IPS-18a (cell line): ENCODE measurements at regions not wholly inside any gene's neighbourhood (a gene's known extent, or its start where the extent isn't known, plus 50 kb on each side); places are given as distances from the start of the nearest gene placed in this dataset.

ENCODE experiments used
- H3K27ac ChIP-seq: one replicate; pipeline ENCODE4 v1.5.1; 2013; ENCODE audit warnings: low read length
- H3K27me3 ChIP-seq: one replicate; pipeline ENCODE4 v1.6.1; 2013; ENCODE audit warnings: mild to moderate bottlenecking, low read length; ENCODE audit not compliant: control insufficient read depth, insufficient read depth
- H3K36me3 ChIP-seq: one replicate; pipeline ENCODE4 v1.6.1; 2013; ENCODE audit warnings: low read depth, low read length; ENCODE audit not compliant: control insufficient read depth
- H3K4me1 ChIP-seq: one replicate; pipeline ENCODE4 v1.6.1; 2013; ENCODE audit warnings: low read depth, low read length; ENCODE audit not compliant: control insufficient read depth
- H3K4me3 ChIP-seq: one replicate; pipeline ENCODE4 v1.5.1; 2013; ENCODE audit warnings: low read length
- H3K9ac ChIP-seq: one replicate; pipeline ENCODE4 v1.6.1; 2013; ENCODE audit warnings: mild to moderate bottlenecking, low read length, moderate library complexity
- H3K9me3 ChIP-seq: one replicate; pipeline ENCODE4 v1.6.1; 2013; ENCODE audit warnings: low read depth, low read length; ENCODE audit not compliant: control insufficient read depth

GRCh38 chr10:4066581-4067390 is 281.8 kb upstream of the KLF6 start:
- H3K36me3 ChIP-seq, result no peaks in the 10 kb centered on the region
- H3K27ac ChIP-seq, result no peak overlapping the region
- H3K9ac ChIP-seq, result no peak overlapping the region
- H3K4me3 ChIP-seq, result no peak overlapping the region
- H3K9me3 ChIP-seq, result no peaks in the 10 kb centered on the region
- no peaks in the 10 kb centered on the region for H3K27me3 ChIP-seq
- H3K4me1 ChIP-seq, result no peaks in the 10 kb centered on the region

GRCh38 chr10:4064489-4064888 is 279.5 kb upstream of the KLF6 start:
- H3K4me3 ChIP-seq, result no peak overlapping the region
- H3K9ac ChIP-seq, result no peak overlapping the region
- H3K4me1 ChIP-seq, result no peaks in the 10 kb centered on the region
- H3K27ac ChIP-seq, result no peak overlapping the region
- H3K27me3 ChIP-seq, result no peaks in the 10 kb centered on the region
- no peaks in the 10 kb centered on the region for H3K9me3 ChIP-seq
- H3K36me3 ChIP-seq, result no peaks in the 10 kb centered on the region

- Histone ChIP-seq H3K4me3 (no peak overlapping the region), H3K9me3 (no peaks in the 10 kb centered on the region), H3K4me1 (no peaks in the 10 kb centered on the region), H3K27ac (no peak overlapping the region), H3K9ac (no peak overlapping the region), H3K36me3 (no peaks in the 10 kb centered on the region), H3K27me3 (no peaks in the 10 kb centered on the region)
Observed at GRCh38 chr10:4063717-4064116, 278.7 kb upstream of the KLF6 start.

GRCh38 chr10:4062751-4063150 is 277.7 kb upstream of the KLF6 start:
- Histone ChIP-seq H3K4me1 (no peaks in the 10 kb centered on the region), H3K9me3 (no peaks in the 10 kb centered on the region), H3K36me3 (no peaks in the 10 kb centered on the region), H3K4me3 (no peak overlapping the region), H3K27me3 (no peaks in the 10 kb centered on the region), H3K27ac (no peak overlapping the region), H3K9ac (no peak overlapping the region)

GRCh38 chr10:4062072-4062471 is 277.1 kb upstream of the KLF6 start:
- H3K9ac ChIP-seq, result no peak overlapping the region
- no peaks in the 10 kb centered on the region for H3K27me3 ChIP-seq
- no peaks in the 10 kb centered on the region for H3K9me3 ChIP-seq
- no peaks in the 10 kb centered on the region for H3K36me3 ChIP-seq
- H3K27ac ChIP-seq, result no peak overlapping the region
- no peak overlapping the region for H3K4me3 ChIP-seq
- H3K4me1 ChIP-seq, result no peaks in the 10 kb centered on the region

- Histone ChIP-seq H3K9me3 (no peaks in the 10 kb centered on the region), H3K27ac (no peak overlapping the region), H3K4me3 (no peak overlapping the region), H3K9ac (no peak overlapping the region), H3K27me3 (no peaks in the 10 kb centered on the region), H3K4me1 (no peaks in the 10 kb centered on the region), H3K36me3 (no peaks in the 10 kb centered on the region)
Observed at GRCh38 chr10:4061441-4061951, 276.5 kb upstream of the KLF6 start.

GRCh38 chr10:4059471-4060138 is 274.6 kb upstream of the KLF6 start:
- no peak overlapping the region for H3K27ac ChIP-seq
- H3K36me3 ChIP-seq, result no peaks in the 10 kb centered on the region
- no peak overlapping the region for H3K4me3 ChIP-seq
- H3K9ac ChIP-seq, result no peak overlapping the region
- no peaks in the 10 kb centered on the region for H3K4me1 ChIP-seq
- no peaks in the 10 kb centered on the region for H3K9me3 ChIP-seq
- no peaks in the 10 kb centered on the region for H3K27me3 ChIP-seq

- no peaks in the 10 kb centered on the region for H3K9me3 ChIP-seq
- H3K4me1 ChIP-seq, result no peaks in the 10 kb centered on the region
- no peaks in the 10 kb centered on the region for H3K36me3 ChIP-seq
- H3K27me3 ChIP-seq, result no peaks in the 10 kb centered on the region
- H3K9ac ChIP-seq, result no peak overlapping the region
- H3K27ac ChIP-seq, result no peak overlapping the region
- H3K4me3 ChIP-seq, result no peak overlapping the region
Observed at GRCh38 chr10:4058514-4059029, 273.6 kb upstream of the KLF6 start.

- Histone ChIP-seq H3K9ac (no peak overlapping the region), H3K4me1 (no peaks in the 10 kb centered on the region), H3K27me3 (no peaks in the 10 kb centered on the region), H3K36me3 (no peaks in the 10 kb centered on the region), H3K27ac (no peak overlapping the region), H3K9me3 (no peaks in the 10 kb centered on the region), H3K4me3 (no peak overlapping the region)
Observed at GRCh38 chr10:4057725-4058513, 272.9 kb upstream of the KLF6 start.

- no peak overlapping the region for H3K4me3 ChIP-seq
- no peak overlapping the region for H3K9ac ChIP-seq
- no peaks in the 10 kb centered on the region for H3K9me3 ChIP-seq
- no peaks in the 10 kb centered on the region for H3K27me3 ChIP-seq
- no peak overlapping the region for H3K27ac ChIP-seq
- no peaks in the 10 kb centered on the region for H3K36me3 ChIP-seq
- H3K4me1 ChIP-seq, result no peaks in the 10 kb centered on the region
Observed at GRCh38 chr10:4057021-4057420, 272.0 kb upstream of the KLF6 start.

GRCh38 chr10:4054656-4055435 is 269.8 kb upstream of the KLF6 start:
- Histone ChIP-seq H3K4me1 (no peaks in the 10 kb centered on the region), H3K27ac (no peak overlapping the region), H3K9ac (no peak overlapping the region), H3K4me3 (no peak overlapping the region), H3K9me3 (no peaks in the 10 kb centered on the region), H3K27me3 (no peaks in the 10 kb centered on the region), H3K36me3 (no peaks in the 10 kb centered on the region)
